H9 (cell line): ENCODE measurements at regions not wholly inside any gene's neighbourhood (a gene's known extent, or its start where the extent isn't known, plus 50 kb on each side); places are given as distances from the start of the nearest gene placed in this dataset.

Experiments used
- DNase-seq: peaks from one replicate; pipeline ENCODE4 v3.0.0-alpha.2; 2017
- H2AFZ ChIP-seq: one replicate; pipeline ENCODE4 v1.6.1; 2013; ENCODE audit warnings: mild to moderate bottlenecking, low read length, control low read depth, moderate library complexity
- H2AK5ac ChIP-seq: 2 replicates; pipeline ENCODE4 v1.6.1; 2013; ENCODE audit warnings: low read length, control low read depth, mixed read lengths; ENCODE audit not compliant: insufficient read length
- H2BK120ac ChIP-seq: one replicate; pipeline ENCODE4 v1.6.1; 2013; ENCODE audit warnings: low read depth, mild to moderate bottlenecking, low read length, control low read depth, inconsistent platforms; ENCODE audit not compliant: poor library complexity, severe bottlenecking
- H2BK12ac ChIP-seq: 2 replicates; pipeline ENCODE4 v1.6.1; 2013; ENCODE audit warnings: low read length, control low read depth, mixed read lengths, low read depth; ENCODE audit not compliant: insufficient read length
- H2BK15ac ChIP-seq: 2 replicates; pipeline ENCODE4 v1.6.1; 2013; ENCODE audit warnings: low read depth, low read length, control low read depth
- H2BK20ac ChIP-seq: one replicate; pipeline ENCODE4 v1.6.1; 2013; ENCODE audit warnings: low read depth, mild to moderate bottlenecking, low read length, control low read depth, inconsistent platforms; ENCODE audit not compliant: poor library complexity, severe bottlenecking
- H2BK5ac ChIP-seq: 2 replicates; pipeline ENCODE4 v1.6.1; 2013; ENCODE audit warnings: low read length, control low read depth, mixed read lengths; ENCODE audit not compliant: insufficient read length
- H3K14ac ChIP-seq: 2 replicates; pipeline ENCODE4 v1.6.1; 2013; ENCODE audit warnings: low read length, control low read depth; ENCODE audit not compliant: insufficient read depth
- H3K18ac ChIP-seq: 2 replicates; pipeline ENCODE4 v1.6.1; 2013; ENCODE audit warnings: low read depth, mild to moderate bottlenecking, mixed read lengths, low read length, control low read depth; ENCODE audit not compliant: insufficient read length
- H3K23ac ChIP-seq: 2 replicates; pipeline ENCODE4 v1.6.1; 2013; ENCODE audit warnings: low read length, control low read depth, mixed read lengths, low read depth; ENCODE audit not compliant: insufficient read length
- H3K23me2 ChIP-seq: 2 replicates; pipeline ENCODE4 v1.6.1; 2013; ENCODE audit warnings: low read depth, mild to moderate bottlenecking, mixed read lengths, low read length, control low read depth; ENCODE audit not compliant: insufficient read length, poor library complexity, severe bottlenecking
- H3K27ac ChIP-seq: 2 replicates; pipeline ENCODE4 v1.5.1; 2013; ENCODE audit warnings: low read length, control low read depth, mixed read lengths, low read depth; ENCODE audit not compliant: insufficient read length
- H3K27me3 ChIP-seq: 2 replicates; pipeline ENCODE4 v1.6.1; 2013; ENCODE audit warnings: low read length, control low read depth, inconsistent platforms; ENCODE audit not compliant: insufficient read depth
- H3K4ac ChIP-seq: 2 replicates; pipeline ENCODE4 v1.6.1; 2013; ENCODE audit warnings: low read depth, mild to moderate bottlenecking, control low read depth, inconsistent platforms, low read length, moderate library complexity
- H3K4me1 ChIP-seq: 2 replicates; pipeline ENCODE4 v1.6.1; 2013; ENCODE audit warnings: low read length, control low read depth, inconsistent platforms; ENCODE audit not compliant: insufficient read depth
- H3K4me2 ChIP-seq: 2 replicates; pipeline ENCODE4 v1.6.1; 2013; ENCODE audit warnings: low read length, control low read depth, mixed read lengths; ENCODE audit not compliant: insufficient read length, insufficient read depth
- H3K56ac ChIP-seq: 2 replicates; pipeline ENCODE4 v1.6.1; 2013; ENCODE audit warnings: low read depth, mild to moderate bottlenecking, mixed read lengths, low read length, control low read depth; ENCODE audit not compliant: insufficient read length
- H3K79me1 ChIP-seq: 2 replicates; pipeline ENCODE4 v1.6.1; 2013; ENCODE audit warnings: low read depth, mild to moderate bottlenecking, moderate library complexity, low read length, control low read depth, inconsistent platforms; ENCODE audit not compliant: insufficient read depth, poor library complexity, severe bottlenecking
- H3K79me2 ChIP-seq: 2 replicates; pipeline ENCODE4 v1.6.1; 2013; ENCODE audit warnings: low read length, control low read depth, inconsistent platforms; ENCODE audit not compliant: insufficient read depth
- H3K9ac ChIP-seq: 2 replicates; pipeline ENCODE4 v1.6.1; 2013; ENCODE audit warnings: low read length, control low read depth, mixed read lengths; ENCODE audit not compliant: insufficient read length; ENCODE audit errors: extremely low read depth
- H3K9me3 ChIP-seq: one replicate; pipeline ENCODE4 v1.6.1; 2013; ENCODE audit warnings: low read depth, low read length, inconsistent platforms; ENCODE audit not compliant: control insufficient read depth
- H3T11ph ChIP-seq: one replicate; pipeline ENCODE4 v1.6.1; 2013; ENCODE audit warnings: mild to moderate bottlenecking, low read length, control low read depth, inconsistent platforms
- H4K20me1 ChIP-seq: one replicate; pipeline ENCODE4 v1.6.1; 2013; ENCODE audit not compliant: control insufficient read depth, insufficient read length, insufficient read depth
- H4K5ac ChIP-seq: 2 replicates; pipeline ENCODE4 v1.6.1; 2013; ENCODE audit warnings: low read depth, mild to moderate bottlenecking, mixed read lengths, low read length, control low read depth; ENCODE audit not compliant: insufficient read length
- H4K8ac ChIP-seq: replicated peaks from 2 replicates; pipeline ENCODE4 v1.6.1; 2013; ENCODE audit warnings: low read length, control low read depth, mixed read lengths, low read depth; ENCODE audit not compliant: insufficient read length
- H4K91ac ChIP-seq: 2 replicates; pipeline ENCODE4 v1.6.1; 2013; ENCODE audit warnings: low read depth, mild to moderate bottlenecking, moderate library complexity, mixed read lengths, low read length, control low read depth; ENCODE audit not compliant: insufficient read length
- H3K27ac Mint-ChIP-seq, 3 experiments: 2 replicates in 2 of 3; 3 replicates in 1 of 3; pipeline ENCODE4 v1.8.0; 2020 to 2021; ENCODE audit warnings: mixed read lengths in 3 of 3, mild to moderate bottlenecking in 1 of 3, moderate library complexity in 1 of 3
- H3K27me3 Mint-ChIP-seq: 2 replicates; pipeline ENCODE4 v1.8.0; 2021; ENCODE audit warnings: low read depth, mild to moderate bottlenecking, moderate library complexity, mixed read lengths
- H3K36me3 Mint-ChIP-seq, 3 experiments: 2 replicates in 2 of 3; 3 replicates in 1 of 3; pipeline ENCODE4 v1.8.0; 2020 to 2021; ENCODE audit warnings: low read depth in 3 of 3, mixed read lengths in 3 of 3; ENCODE audit not compliant: insufficient read depth in 1 of 3
- H3K4me1 Mint-ChIP-seq, 2 experiments: 2 replicates each; pipeline ENCODE4 v1.8.0; 2020; ENCODE audit warnings: mixed read lengths in 2 of 2
- H3K4me3 Mint-ChIP-seq, 2 experiments: 2 replicates in 1 of 2; 3 replicates in 1 of 2; pipeline ENCODE4 v1.8.0; 2020 to 2021; ENCODE audit warnings: mild to moderate bottlenecking in 2 of 2, mixed read lengths in 2 of 2, moderate library complexity in 1 of 2
- H3K9me3 Mint-ChIP-seq, 2 experiments: 2 replicates in 1 of 2; 3 replicates in 1 of 2; pipeline ENCODE4 v1.8.0; 2020; ENCODE audit warnings: mild to moderate bottlenecking in 2 of 2, mixed read lengths in 2 of 2, moderate library complexity in 1 of 2
- WGBS: extraction: QIAGEN DNeasy Blood & Tissue Kit; methylation state at CpG from one replicate; pipeline ENCODE4 v1.1.7; 2013; ENCODE audit warnings: missing lambda C conversion rate, low lambda C conversion rate, mixed read lengths; ENCODE audit not compliant: insufficient read length; ENCODE audit errors: extremely low coverage; 5-methylcytosine and 5-hydroxymethylcytosine counted together
- TF ChIP-seq, protein P1 (sequence below): fragments of 200-600 bp; sonication (generic); conservative IDR thresholded peaks from 3 replicates; pipeline ENCODE4 v1.8.0; 2021; ENCODE audit warnings: antibody characterized with exemption, mild to moderate bottlenecking

DNA sequence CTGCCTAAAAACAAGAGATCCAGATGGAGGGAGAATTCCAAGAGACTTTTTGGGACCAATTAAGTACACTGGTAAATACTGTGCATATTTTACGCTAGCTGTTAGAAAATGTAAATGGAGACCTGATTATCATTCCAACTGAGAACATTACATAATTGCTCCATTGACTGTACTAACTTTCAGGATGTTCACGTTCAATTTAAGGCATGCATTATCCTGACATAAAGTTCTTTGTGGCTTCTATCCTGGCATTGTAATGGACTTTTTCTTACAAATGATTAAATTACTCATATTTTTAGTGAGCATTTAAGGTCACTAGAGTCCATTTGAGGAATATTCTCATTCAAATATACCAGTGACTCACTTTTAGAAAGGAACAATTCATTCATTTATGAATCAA, 883.3 kb upstream of the TMPRSS15 start:
- Mint-ChIP-seq H3K4me1 (no peaks in the 10 kb centered on the region), H3K36me3 (no peaks in the 10 kb centered on the region), H3K4me3 (no peak overlapping the region), H3K27ac (no peak overlapping the region), H3K27me3 (no peaks in the 10 kb centered on the region), H3K9me3 (no peaks in the 10 kb centered on the region; a peak in 2 of 5 replicates)
- no peak overlapping the region for H3K18ac ChIP-seq
- H2BK15ac ChIP-seq, result no peak overlapping the region
- WGBS, result no CpG with 5 or more reads among the region's 2 CpGs
- H2AFZ ChIP-seq, result no peak overlapping the region
- no peaks in the 10 kb centered on the region for H3K27me3 ChIP-seq
- H3K4ac ChIP-seq, result no peak overlapping the region
- TF ChIP-seq, protein P1, sequence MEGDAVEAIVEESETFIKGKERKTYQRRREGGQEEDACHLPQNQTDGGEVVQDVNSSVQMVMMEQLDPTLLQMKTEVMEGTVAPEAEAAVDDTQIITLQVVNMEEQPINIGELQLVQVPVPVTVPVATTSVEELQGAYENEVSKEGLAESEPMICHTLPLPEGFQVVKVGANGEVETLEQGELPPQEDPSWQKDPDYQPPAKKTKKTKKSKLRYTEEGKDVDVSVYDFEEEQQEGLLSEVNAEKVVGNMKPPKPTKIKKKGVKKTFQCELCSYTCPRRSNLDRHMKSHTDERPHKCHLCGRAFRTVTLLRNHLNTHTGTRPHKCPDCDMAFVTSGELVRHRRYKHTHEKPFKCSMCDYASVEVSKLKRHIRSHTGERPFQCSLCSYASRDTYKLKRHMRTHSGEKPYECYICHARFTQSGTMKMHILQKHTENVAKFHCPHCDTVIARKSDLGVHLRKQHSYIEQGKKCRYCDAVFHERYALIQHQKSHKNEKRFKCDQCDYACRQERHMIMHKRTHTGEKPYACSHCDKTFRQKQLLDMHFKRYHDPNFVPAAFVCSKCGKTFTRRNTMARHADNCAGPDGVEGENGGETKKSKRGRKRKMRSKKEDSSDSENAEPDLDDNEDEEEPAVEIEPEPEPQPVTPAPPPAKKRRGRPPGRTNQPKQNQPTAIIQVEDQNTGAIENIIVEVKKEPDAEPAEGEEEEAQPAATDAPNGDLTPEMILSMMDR, result no peak
- no peak overlapping the region for H2BK20ac ChIP-seq
- no peak overlapping the region for H3T11ph ChIP-seq
- H3K79me1 ChIP-seq, result no peaks in the 10 kb centered on the region
- H3K56ac ChIP-seq, result no peak overlapping the region
- no peak overlapping the region for H3K14ac ChIP-seq
- H4K20me1 ChIP-seq, result no peaks in the 10 kb centered on the region
- H2BK120ac ChIP-seq, result no peak overlapping the region
- no peaks in the 10 kb centered on the region for H3K4me1 ChIP-seq
- DNase-seq, result no peak
- H4K8ac ChIP-seq, result no peak overlapping the region
- no peaks in the 10 kb centered on the region for H3K79me2 ChIP-seq
- no peak overlapping the region for H3K4me2 ChIP-seq
- no peak overlapping the region for H2BK5ac ChIP-seq
- no peaks in the 10 kb centered on the region for H3K9me3 ChIP-seq
- no peak overlapping the region for H4K5ac ChIP-seq
- H4K91ac ChIP-seq, result no peak overlapping the region
- no peak overlapping the region for H3K27ac ChIP-seq
- H3K23ac ChIP-seq, result no peak overlapping the region
- H3K23me2 ChIP-seq, result no peaks in the 10 kb centered on the region
- H3K9ac ChIP-seq, result no peak overlapping the region
- no peak overlapping the region for H2BK12ac ChIP-seq
- no peak overlapping the region for H2AK5ac ChIP-seq
